ENCODE measurements at regions not wholly inside any gene's neighbourhood (a gene's known extent, or its start where the extent isn't known, plus 50 kb on each side); places are given as distances from the start of the nearest gene placed in this dataset.

DNA sequence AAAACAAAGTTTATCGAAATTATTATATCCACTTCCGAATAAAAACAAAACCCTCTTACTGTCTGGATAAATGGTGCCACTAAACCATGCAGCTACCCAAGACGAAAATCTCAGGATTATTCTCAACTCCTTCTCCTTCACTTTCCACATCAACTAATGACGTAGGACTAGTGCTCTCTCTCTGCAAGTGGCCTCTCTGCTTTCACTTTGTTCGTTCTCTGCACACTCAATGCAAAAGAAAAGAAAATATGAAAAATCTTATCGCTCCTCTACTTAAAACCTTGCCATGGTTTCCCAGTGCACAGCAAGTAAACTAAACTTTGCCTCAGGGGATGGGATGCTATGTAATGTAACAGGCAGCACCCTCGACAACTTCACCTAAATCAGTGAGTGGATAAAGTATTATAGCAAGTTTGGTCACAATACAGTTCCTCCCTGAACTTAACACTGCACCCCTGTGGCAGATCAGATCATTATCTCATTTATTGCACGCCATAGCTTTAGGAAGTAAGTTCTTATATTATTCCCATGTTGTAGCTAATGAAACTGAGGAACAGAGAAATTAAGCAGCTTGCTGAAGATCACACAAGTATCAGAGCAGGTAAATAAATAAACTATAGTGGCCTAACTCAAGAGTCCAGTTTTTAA is 262.7 kb upstream of the GADL1 start:
- no peak overlapping the region for H3K27ac ChIP-seq
- WGBS, result 78% methylated on average over 8 of the region's 8 CpGs

DNA sequence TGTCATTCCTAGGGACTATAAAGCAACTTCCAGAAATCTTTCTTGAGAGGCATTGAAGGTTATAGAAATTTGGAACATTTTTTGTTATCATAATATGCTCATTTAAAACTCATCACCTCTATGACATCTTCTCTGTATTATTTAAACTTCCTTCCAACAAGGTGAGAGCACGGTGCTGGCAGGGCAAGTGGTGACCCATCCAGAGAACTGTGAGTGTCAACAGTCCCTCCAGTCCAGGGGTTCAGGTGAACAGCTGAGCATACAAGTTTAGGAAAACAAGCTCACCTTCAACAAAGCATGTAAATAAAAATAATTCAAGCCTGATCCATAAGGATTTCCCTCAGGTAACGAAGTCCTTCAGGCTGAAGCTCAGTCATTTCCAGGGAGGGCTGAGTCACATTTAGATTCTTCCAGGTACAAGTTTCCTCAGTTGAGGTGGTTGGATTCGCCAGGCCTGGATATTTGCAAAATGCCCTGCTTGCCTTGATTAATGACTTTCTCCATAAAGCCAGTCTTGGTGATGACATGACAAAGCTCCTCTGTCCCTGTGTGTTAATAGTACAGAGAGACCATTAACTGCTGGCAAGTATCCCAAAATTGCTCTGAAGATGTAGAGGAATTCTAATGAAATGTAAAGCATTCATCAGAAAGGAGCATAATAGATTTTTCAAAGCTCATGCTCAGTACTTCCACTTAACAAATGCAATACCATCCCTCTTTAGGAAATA is 263.6 kb upstream of the GADL1 start:
- Histone ChIP-seq H3K4me3 (no peak overlapping the region), H3K36me3 (no peaks in the 10 kb centered on the region), H3K27me3 (replicated peaks; ENCODE audit: insufficient read depth) (no peaks in the 10 kb centered on the region), H3K9me3 (no peaks in the 10 kb centered on the region), H3K4me1 (replicated peaks) (no peaks in the 10 kb centered on the region), H3K27ac (no peak overlapping the region)
- WGBS, result 58% methylated on average over 3 of the region's 3 CpGs
- intact Hi-C loops (cut with DNase I), result no loop called here
- TF ChIP-seq POLR2A (IDR thresholded peaks at IDR 0.05), result no peak
- no peak for TF ChIP-seq CTCF (IDR thresholded peaks at IDR 0.05)
- no peak for TF ChIP-seq POLR2AphosphoS5 (IDR thresholded peaks at IDR 0.05)
- no peak for DNase-seq (ENCODE audit: low spot score)

More for the DNA sequence above, 262.7 kb upstream of the GADL1 start:
- TF ChIP-seq POLR2A (IDR thresholded peaks at IDR 0.05), result no peak
- no peak for TF ChIP-seq CTCF (IDR thresholded peaks at IDR 0.05)
- TF ChIP-seq POLR2AphosphoS5 (IDR thresholded peaks at IDR 0.05), result no peak
- no peaks in the 10 kb centered on the region for H3K4me1 ChIP-seq (replicated peaks)
- intact Hi-C loops (cut with DNase I), result no loop called here
- no peaks in the 10 kb centered on the region for H3K27me3 ChIP-seq (replicated peaks; ENCODE audit: insufficient read depth)
- H3K4me3 ChIP-seq, result no peak overlapping the region
- no peak for DNase-seq (ENCODE audit: low spot score)
- no peaks in the 10 kb centered on the region for H3K36me3 ChIP-seq
- H3K9me3 ChIP-seq, result no peaks in the 10 kb centered on the region

DNA sequence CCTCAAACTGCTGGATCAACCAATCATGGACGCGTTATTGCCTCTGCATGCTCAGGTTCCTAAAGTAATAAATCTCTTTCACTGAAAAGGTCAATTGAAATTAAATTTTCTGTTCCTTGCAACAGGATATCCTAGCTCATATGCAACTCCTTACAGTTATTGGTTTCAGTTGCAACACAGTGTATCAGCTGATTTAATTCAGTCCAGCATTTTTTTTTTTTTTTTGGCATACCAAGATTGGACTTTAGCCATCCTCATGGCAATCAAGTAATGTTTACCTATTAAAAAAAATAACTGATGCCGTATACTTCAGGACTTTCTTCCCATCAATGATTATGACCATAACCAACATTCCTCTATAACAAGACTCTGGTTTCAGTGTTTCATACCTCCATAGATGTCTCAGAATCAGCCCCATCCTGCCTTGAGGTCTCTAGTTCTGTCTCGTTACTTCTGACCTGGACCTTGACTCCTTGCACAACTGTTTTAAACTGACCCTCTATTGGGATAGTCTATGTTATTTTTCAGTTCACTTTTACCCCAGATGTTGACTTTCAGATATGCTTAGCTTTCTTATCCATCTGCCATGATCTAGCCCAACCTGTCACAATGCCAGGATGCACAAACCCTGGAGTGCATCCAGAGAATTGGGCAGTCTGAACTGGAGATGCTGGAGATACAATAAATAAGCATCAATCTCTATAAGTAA is 265.0 kb upstream of the GADL1 start:
- TF ChIP-seq POLR2A (IDR thresholded peaks at IDR 0.05) (no peak), POLR2AphosphoS5 (IDR thresholded peaks at IDR 0.05) (no peak), CTCF (IDR thresholded peaks at IDR 0.05) (no peak)
- intact Hi-C loops (cut with DNase I), result no loop called here
- H3K27me3 ChIP-seq (replicated peaks; ENCODE audit: insufficient read depth), result no peaks in the 10 kb centered on the region
- no peak overlapping the region for H3K27ac ChIP-seq
- no peaks in the 10 kb centered on the region for H3K9me3 ChIP-seq
- no peaks in the 10 kb centered on the region for H3K4me1 ChIP-seq (replicated peaks)
- 75% methylated on average over 4 of the region's 4 CpGs for whole genome bisulfite sequencing
- H3K4me3 ChIP-seq, result no peak overlapping the region
- no peaks in the 10 kb centered on the region for H3K36me3 ChIP-seq
- DNase-seq (ENCODE audit: low spot score), result no peak

DNA sequence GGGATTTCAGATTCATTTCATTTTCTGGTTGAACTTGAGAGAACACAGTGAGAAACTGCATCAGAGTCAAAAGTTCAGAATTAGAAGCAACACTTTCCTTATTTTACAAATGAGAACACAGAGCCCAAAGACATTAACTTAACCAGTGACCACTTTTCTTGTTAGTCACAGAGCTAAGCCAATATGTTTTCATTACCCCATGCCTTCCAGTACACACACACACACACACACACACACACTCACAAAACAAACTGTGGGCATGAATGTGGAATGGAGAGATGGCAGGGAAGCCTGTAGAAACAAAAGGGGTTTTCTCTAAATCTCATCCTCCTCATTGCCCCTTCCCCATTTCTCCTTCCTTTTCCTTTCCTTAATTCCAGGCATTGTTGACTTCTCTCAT is 267.4 kb upstream of the GADL1 start:
- intact Hi-C loops (cut with DNase I), result no loop called here
- Histone ChIP-seq H3K9me3 (no peaks in the 10 kb centered on the region), H3K4me1 (replicated peaks) (no peaks in the 10 kb centered on the region), H3K27me3 (replicated peaks; ENCODE audit: insufficient read depth) (no peaks in the 10 kb centered on the region), H3K36me3 (no peaks in the 10 kb centered on the region), H3K27ac (no peak overlapping the region), H3K4me3 (no peak overlapping the region)
- TF ChIP-seq CTCF (IDR thresholded peaks at IDR 0.05), result no peak
- no peak for TF ChIP-seq POLR2A (IDR thresholded peaks at IDR 0.05)
- no peak for TF ChIP-seq POLR2AphosphoS5 (IDR thresholded peaks at IDR 0.05)
- DNase-seq (ENCODE audit: low spot score), result no peak

All from prostate gland (tissue), 2 donors.